H9 (cell line): ENCODE measurements at regions not wholly inside any gene's neighbourhood (a gene's known extent, or its start where the extent isn't known, plus 50 kb on each side); places are given as distances from the start of the nearest gene placed in this dataset.

Experiments
- DNase-seq: peaks from one replicate; pipeline ENCODE4 v3.0.0-alpha.2; 2017
- H2AFZ ChIP-seq: one replicate; pipeline ENCODE4 v1.6.1; 2013; ENCODE audit warnings: mild to moderate bottlenecking, low read length, control low read depth, moderate library complexity
- H2AK5ac ChIP-seq: 2 replicates; pipeline ENCODE4 v1.6.1; 2013; ENCODE audit warnings: low read length, control low read depth, mixed read lengths; ENCODE audit not compliant: insufficient read length
- H2BK120ac ChIP-seq: one replicate; pipeline ENCODE4 v1.6.1; 2013; ENCODE audit warnings: low read depth, mild to moderate bottlenecking, low read length, control low read depth, inconsistent platforms; ENCODE audit not compliant: poor library complexity, severe bottlenecking
- H2BK12ac ChIP-seq: 2 replicates; pipeline ENCODE4 v1.6.1; 2013; ENCODE audit warnings: low read length, control low read depth, mixed read lengths, low read depth; ENCODE audit not compliant: insufficient read length
- H2BK15ac ChIP-seq: 2 replicates; pipeline ENCODE4 v1.6.1; 2013; ENCODE audit warnings: low read depth, low read length, control low read depth
- H2BK20ac ChIP-seq: one replicate; pipeline ENCODE4 v1.6.1; 2013; ENCODE audit warnings: low read depth, mild to moderate bottlenecking, low read length, control low read depth, inconsistent platforms; ENCODE audit not compliant: poor library complexity, severe bottlenecking
- H2BK5ac ChIP-seq: 2 replicates; pipeline ENCODE4 v1.6.1; 2013; ENCODE audit warnings: low read length, control low read depth, mixed read lengths; ENCODE audit not compliant: insufficient read length
- H3K14ac ChIP-seq: 2 replicates; pipeline ENCODE4 v1.6.1; 2013; ENCODE audit warnings: low read length, control low read depth; ENCODE audit not compliant: insufficient read depth
- H3K18ac ChIP-seq: 2 replicates; pipeline ENCODE4 v1.6.1; 2013; ENCODE audit warnings: low read depth, mild to moderate bottlenecking, mixed read lengths, low read length, control low read depth; ENCODE audit not compliant: insufficient read length
- H3K23ac ChIP-seq: 2 replicates; pipeline ENCODE4 v1.6.1; 2013; ENCODE audit warnings: low read length, control low read depth, mixed read lengths, low read depth; ENCODE audit not compliant: insufficient read length
- H3K23me2 ChIP-seq: 2 replicates; pipeline ENCODE4 v1.6.1; 2013; ENCODE audit warnings: low read depth, mild to moderate bottlenecking, mixed read lengths, low read length, control low read depth; ENCODE audit not compliant: insufficient read length, poor library complexity, severe bottlenecking
- H3K27ac ChIP-seq: 2 replicates; pipeline ENCODE4 v1.5.1; 2013; ENCODE audit warnings: low read length, control low read depth, mixed read lengths, low read depth; ENCODE audit not compliant: insufficient read length
- H3K27me3 ChIP-seq: 2 replicates; pipeline ENCODE4 v1.6.1; 2013; ENCODE audit warnings: low read length, control low read depth, inconsistent platforms; ENCODE audit not compliant: insufficient read depth
- H3K4ac ChIP-seq: 2 replicates; pipeline ENCODE4 v1.6.1; 2013; ENCODE audit warnings: low read depth, mild to moderate bottlenecking, control low read depth, inconsistent platforms, low read length, moderate library complexity
- H3K4me1 ChIP-seq: 2 replicates; pipeline ENCODE4 v1.6.1; 2013; ENCODE audit warnings: low read length, control low read depth, inconsistent platforms; ENCODE audit not compliant: insufficient read depth
- H3K4me2 ChIP-seq: 2 replicates; pipeline ENCODE4 v1.6.1; 2013; ENCODE audit warnings: low read length, control low read depth, mixed read lengths; ENCODE audit not compliant: insufficient read length, insufficient read depth
- H3K56ac ChIP-seq: 2 replicates; pipeline ENCODE4 v1.6.1; 2013; ENCODE audit warnings: low read depth, mild to moderate bottlenecking, mixed read lengths, low read length, control low read depth; ENCODE audit not compliant: insufficient read length
- H3K79me1 ChIP-seq: 2 replicates; pipeline ENCODE4 v1.6.1; 2013; ENCODE audit warnings: low read depth, mild to moderate bottlenecking, moderate library complexity, low read length, control low read depth, inconsistent platforms; ENCODE audit not compliant: insufficient read depth, poor library complexity, severe bottlenecking
- H3K79me2 ChIP-seq: 2 replicates; pipeline ENCODE4 v1.6.1; 2013; ENCODE audit warnings: low read length, control low read depth, inconsistent platforms; ENCODE audit not compliant: insufficient read depth
- H3K9ac ChIP-seq: 2 replicates; pipeline ENCODE4 v1.6.1; 2013; ENCODE audit warnings: low read length, control low read depth, mixed read lengths; ENCODE audit not compliant: insufficient read length; ENCODE audit errors: extremely low read depth
- H3K9me3 ChIP-seq: one replicate; pipeline ENCODE4 v1.6.1; 2013; ENCODE audit warnings: low read depth, low read length, inconsistent platforms; ENCODE audit not compliant: control insufficient read depth
- H3T11ph ChIP-seq: one replicate; pipeline ENCODE4 v1.6.1; 2013; ENCODE audit warnings: mild to moderate bottlenecking, low read length, control low read depth, inconsistent platforms
- H4K20me1 ChIP-seq: one replicate; pipeline ENCODE4 v1.6.1; 2013; ENCODE audit not compliant: control insufficient read depth, insufficient read length, insufficient read depth
- H4K5ac ChIP-seq: 2 replicates; pipeline ENCODE4 v1.6.1; 2013; ENCODE audit warnings: low read depth, mild to moderate bottlenecking, mixed read lengths, low read length, control low read depth; ENCODE audit not compliant: insufficient read length
- H4K8ac ChIP-seq: replicated peaks from 2 replicates; pipeline ENCODE4 v1.6.1; 2013; ENCODE audit warnings: low read length, control low read depth, mixed read lengths, low read depth; ENCODE audit not compliant: insufficient read length
- H4K91ac ChIP-seq: 2 replicates; pipeline ENCODE4 v1.6.1; 2013; ENCODE audit warnings: low read depth, mild to moderate bottlenecking, moderate library complexity, mixed read lengths, low read length, control low read depth; ENCODE audit not compliant: insufficient read length
- H3K27ac Mint-ChIP-seq, 3 experiments: 2 replicates in 2 of 3; 3 replicates in 1 of 3; pipeline ENCODE4 v1.8.0; 2020 to 2021; ENCODE audit warnings: mixed read lengths in 3 of 3, mild to moderate bottlenecking in 1 of 3, moderate library complexity in 1 of 3
- H3K27me3 Mint-ChIP-seq: 2 replicates; pipeline ENCODE4 v1.8.0; 2021; ENCODE audit warnings: low read depth, mild to moderate bottlenecking, moderate library complexity, mixed read lengths
- H3K36me3 Mint-ChIP-seq, 3 experiments: 2 replicates in 2 of 3; 3 replicates in 1 of 3; pipeline ENCODE4 v1.8.0; 2020 to 2021; ENCODE audit warnings: low read depth in 3 of 3, mixed read lengths in 3 of 3; ENCODE audit not compliant: insufficient read depth in 1 of 3
- H3K4me1 Mint-ChIP-seq, 2 experiments: 2 replicates each; pipeline ENCODE4 v1.8.0; 2020; ENCODE audit warnings: mixed read lengths in 2 of 2
- H3K4me3 Mint-ChIP-seq, 2 experiments: 2 replicates in 1 of 2; 3 replicates in 1 of 2; pipeline ENCODE4 v1.8.0; 2020 to 2021; ENCODE audit warnings: mild to moderate bottlenecking in 2 of 2, mixed read lengths in 2 of 2, moderate library complexity in 1 of 2
- H3K9me3 Mint-ChIP-seq, 2 experiments: 2 replicates in 1 of 2; 3 replicates in 1 of 2; pipeline ENCODE4 v1.8.0; 2020; ENCODE audit warnings: mild to moderate bottlenecking in 2 of 2, mixed read lengths in 2 of 2, moderate library complexity in 1 of 2
- CTCF ChIP-seq: fragments of 200-600 bp; sonication (generic); conservative IDR thresholded peaks from 3 replicates; pipeline ENCODE4 v1.8.0; 2021; ENCODE audit warnings: antibody characterized with exemption, mild to moderate bottlenecking
- WGBS: extraction: QIAGEN DNeasy Blood & Tissue Kit; methylation state at CpG from one replicate; pipeline ENCODE4 v1.1.7; 2013; ENCODE audit warnings: missing lambda C conversion rate, low lambda C conversion rate, mixed read lengths; ENCODE audit not compliant: insufficient read length; ENCODE audit errors: extremely low coverage; 5-methylcytosine and 5-hydroxymethylcytosine counted together

GRCh38 chr11:122307476-122308035 lies 191.5 kb upstream of the BLID start:
- no peak overlapping the region for H4K91ac ChIP-seq
- H3K4ac ChIP-seq = no peak overlapping the region
- H2BK5ac ChIP-seq = no peak overlapping the region
- no peak overlapping the region for H3K27ac ChIP-seq
- H3K23ac ChIP-seq = no peak overlapping the region
- no CpG with 5 or more reads among the region's 4 CpGs for WGBS
- H2BK12ac ChIP-seq = no peak overlapping the region
- H3K18ac ChIP-seq = no peak overlapping the region
- H2BK15ac ChIP-seq = no peak overlapping the region
- no peak for TF ChIP-seq CTCF
- Mint-ChIP-seq H3K4me3 (no peak overlapping the region), H3K4me1 (peaks cover 62 to 72% of the 10 kb centered on the region in 2 experiments), H3K27ac (no peak overlapping the region), H3K9me3 (no peaks in the 10 kb centered on the region), H3K27me3 (peaks cover 6% of the 10 kb centered on the region; the same call in 1 of the 2 replicates), H3K36me3 (no peaks in the 10 kb centered on the region)
- no peak overlapping the region for H2BK20ac ChIP-seq
- no peak overlapping the region for H3K4me2 ChIP-seq
- no peak overlapping the region for H2BK120ac ChIP-seq
- no peaks in the 10 kb centered on the region for H3K79me1 ChIP-seq
- no peak overlapping the region for H4K5ac ChIP-seq
- no peak overlapping the region for H3K56ac ChIP-seq
- H4K8ac ChIP-seq = no peak overlapping the region
- no peaks in the 10 kb centered on the region for H3K79me2 ChIP-seq
- H3K4me1 ChIP-seq = peaks cover 6% of the 10 kb centered on the region; the same call in 1 of the 2 replicates
- H4K20me1 ChIP-seq = no peaks in the 10 kb centered on the region
- H3K23me2 ChIP-seq = no peaks in the 10 kb centered on the region
- no peaks in the 10 kb centered on the region for H3K27me3 ChIP-seq
- no peak overlapping the region for H2AFZ ChIP-seq
- H3K9ac ChIP-seq = no peak overlapping the region
- H3T11ph ChIP-seq = no peak overlapping the region
- no peak overlapping the region for H3K14ac ChIP-seq
- no peaks in the 10 kb centered on the region for H3K9me3 ChIP-seq
- no peak for DNase-seq
- H2AK5ac ChIP-seq = no peak overlapping the region
